ENCODE measurements at regions not wholly inside any gene's neighbourhood (a gene's known extent, or its start where the extent isn't known, plus 50 kb on each side); places are given as distances from the start of the nearest gene placed in this dataset.

- TF ChIP-seq CTCF (IDR thresholded peaks at IDR 0.05 in 8 of 11, conservative IDR thresholded peaks at IDR 0.05 in 3 of 11) (no peak), POLR2A (IDR thresholded peaks at IDR 0.05) (no peak)
These were observed 784.5 kb downstream of the BRD1 start for GRCh38 chr22:49042877-49043859.

Data from spleen (tissue), 7 donors.